Calu3 (cell line): ENCODE measurements at regions not wholly inside any gene's neighbourhood (a gene's known extent, or its start where the extent isn't known, plus 50 kb on each side); places are given as distances from the start of the nearest gene placed in this dataset.
"Not testable (repeated sequence)": the region's sequence is repeated elsewhere in the genome, so short reads cannot be mapped to it uniquely, and the experiment has no call there.

Experiments
- BruUV-seq: library from RNA; stranded (reverse); fragments of 400-500 nt; replicated peaks from 2 replicates; lab custom pipeline; 2021; lab: Mats Ljungman, UMichigan
- CTCF ChIA-PET: fragments of 300-600 bp; sonication (Branson Sonifier 250); formaldehyde crosslinking; loops from one replicate; lab custom pipeline; 2022; ENCODE audit warnings: antibody characterized with exemption; lab: Charles Lee
- DNase-seq: peaks from one replicate; pipeline ENCODE4 v3.0.0; 2022
- H3K27ac Mint-ChIP-seq: one replicate; pipeline ENCODE4 v1.8.0; 2022; ENCODE audit warnings: mixed read lengths; ENCODE audit not compliant: unreplicated experiment
- H3K27me3 Mint-ChIP-seq: one replicate; pipeline ENCODE4 v1.8.0; 2022; ENCODE audit warnings: mixed read lengths; ENCODE audit not compliant: unreplicated experiment
- H3K36me3 Mint-ChIP-seq: one replicate; pipeline ENCODE4 v1.8.0; 2022; ENCODE audit warnings: mild to moderate bottlenecking, moderate library complexity, mixed read lengths; ENCODE audit not compliant: insufficient read depth, unreplicated experiment
- H3K4me1 Mint-ChIP-seq: one replicate; pipeline ENCODE4 v1.8.0; 2022; ENCODE audit warnings: mild to moderate bottlenecking, low read depth, mixed read lengths; ENCODE audit not compliant: unreplicated experiment
- H3K4me3 Mint-ChIP-seq: one replicate; pipeline ENCODE4 v1.8.0; 2022; ENCODE audit warnings: mild to moderate bottlenecking, low read depth, moderate library complexity, mixed read lengths; ENCODE audit not compliant: unreplicated experiment
- H3K9me3 Mint-ChIP-seq: one replicate; pipeline ENCODE4 v1.8.0; 2022; ENCODE audit warnings: low read depth, mixed read lengths; ENCODE audit not compliant: unreplicated experiment
- CTCF ChIP-seq: fragments of 200-600 bp; IDR thresholded peaks from one replicate; pipeline ENCODE4 v1.8.0; 2022; ENCODE audit warnings: antibody characterized with exemption; ENCODE audit not compliant: unreplicated experiment
- intact Hi-C: fragments of 100-400 bp; cut with micrococcal nuclease; formaldehyde crosslinking; loops from one replicate; pipeline ENCODE4 v1.10.0; 2022; ENCODE audit not compliant: unreplicated experiment

- TF ChIP-seq CTCF: no peak
- intact Hi-C loops: no loop called here
- Mint-ChIP-seq H3K27ac (no peak overlapping the region), H3K4me3 (no peak overlapping the region), H3K4me1 (no peaks in the 10 kb centered on the region), H3K36me3 (no peaks in the 10 kb centered on the region), H3K27me3 (no peaks in the 10 kb centered on the region), H3K9me3 (peaks cover 2% of the 10 kb centered on the region)
- no peak for DNase-seq
- BruUV-seq: no TSS peak
- CTCF ChIA-PET: no interaction called here
These were observed 294.6 kb upstream of the MIR17HG start for GRCh38 chr13:91052876-91053275.

- H3K36me3 Mint-ChIP-seq: no peaks in the 10 kb centered on the region
- BruUV-seq: no TSS peak
- H3K4me3 Mint-ChIP-seq: no peak overlapping the region
- no peaks in the 10 kb centered on the region for H3K27me3 Mint-ChIP-seq
- peaks cover 2% of the 10 kb centered on the region for H3K9me3 Mint-ChIP-seq
- no peak overlapping the region for H3K27ac Mint-ChIP-seq
- CTCF ChIA-PET: no interaction called here
- intact Hi-C loops: no loop called here
- DNase-seq: no peak
- H3K4me1 Mint-ChIP-seq: no peaks in the 10 kb centered on the region
- TF ChIP-seq CTCF: no peak
These were observed 294.0 kb upstream of the MIR17HG start for GRCh38 chr13:91053318-91054065.

GRCh38 chr13:91054902-91055301 lies 292.6 kb upstream of the MIR17HG start:
- Mint-ChIP-seq H3K27me3 (no peaks in the 10 kb centered on the region), H3K4me3 (no peak overlapping the region), H3K27ac (no peak overlapping the region), H3K9me3 (peaks cover 2% of the 10 kb centered on the region), H3K4me1 (no peaks in the 10 kb centered on the region), H3K36me3 (no peaks in the 10 kb centered on the region)
- no peak for DNase-seq
- no peak for TF ChIP-seq CTCF
- CTCF ChIA-PET: no interaction called here
- intact Hi-C loops: no loop called here
- BruUV-seq: no TSS peak

GRCh38 chr13:91056746-91057145 lies 290.7 kb upstream of the MIR17HG start:
- Mint-ChIP-seq H3K36me3 (no peaks in the 10 kb centered on the region), H3K4me1 (no peaks in the 10 kb centered on the region), H3K27me3 (no peaks in the 10 kb centered on the region), H3K27ac (no peak overlapping the region), H3K4me3 (no peak overlapping the region), H3K9me3 (peaks cover 2% of the 10 kb centered on the region)
- CTCF ChIA-PET: no interaction called here
- intact Hi-C loops: no loop called here
- TF ChIP-seq CTCF: no peak
- DNase-seq: no peak
- BruUV-seq: no TSS peak

- H3K4me1 Mint-ChIP-seq, intact Hi-C loops, H3K27me3 Mint-ChIP-seq, DNase-seq, BruUV-seq, H3K4me3 Mint-ChIP-seq, H3K9me3 Mint-ChIP-seq, H3K27ac Mint-ChIP-seq, H3K36me3 Mint-ChIP-seq, CTCF ChIA-PET: not testable (repeated sequence)
These were observed 290.0 kb upstream of the MIR17HG start for GRCh38 chr13:91057507-91057906.
